ENCODE measurements at regions not wholly inside any gene's neighbourhood (a gene's known extent, or its start where the extent isn't known, plus 50 kb on each side); places are given as distances from the start of the nearest gene placed in this dataset.

DNA sequence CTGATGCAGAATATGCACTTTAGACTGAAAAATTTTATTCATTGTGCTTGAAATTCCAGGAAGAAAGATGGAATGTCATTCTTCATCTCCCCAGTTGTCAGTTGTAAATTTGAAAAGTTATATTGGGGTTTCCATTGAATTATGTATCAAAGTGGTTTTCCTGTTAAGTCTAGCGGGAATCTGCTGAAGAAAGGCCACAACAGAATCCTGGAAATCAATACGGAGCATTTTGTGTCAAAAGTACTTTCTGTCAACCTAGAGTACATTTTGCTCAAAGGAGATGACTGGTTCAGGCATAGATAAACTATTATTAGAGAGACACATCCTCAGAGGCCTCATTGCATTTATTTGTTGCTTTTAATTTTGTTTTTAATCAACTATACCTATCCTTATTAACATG lies 538.2 kb upstream of the SEMA3D start:
- TF ChIP-seq CTCF (IDR thresholded peaks at IDR 0.05) (no peak), POLR2A (IDR thresholded peaks at IDR 0.05) (no peak)

Measured in esophagus squamous epithelium (tissue), 4 donors.